Panc1 (cell line): ENCODE measurements at regions not wholly inside any gene's neighbourhood (a gene's known extent, or its start where the extent isn't known, plus 50 kb on each side); places are given as distances from the start of the nearest gene placed in this dataset.

Experiments
- ATAC-seq: fragments of 200-7000 bp; cut with Tn5 transposase; 2 replicates; pipeline ENCODE4 v1.9.1; 2020; ENCODE audit warnings: mild to moderate bottlenecking, moderate library complexity
- BruUV-seq: library from RNA; stranded (reverse); fragments of 400-500 nt; replicated peaks from 2 replicates; lab custom pipeline; 2021; lab: Mats Ljungman, UMichigan
- CTCF ChIA-PET: fragments of 300-600 bp; sonication (Branson Sonifier 250); formaldehyde crosslinking; loops from one replicate; lab custom pipeline; 2022; ENCODE audit warnings: antibody characterized with exemption; lab: Charles Lee
- POLR2A ChIA-PET: fragments of 300-600 bp; sonication (Branson Sonifier 250); formaldehyde crosslinking; loops from one replicate; lab custom pipeline; 2022; ENCODE audit warnings: antibody characterized with exemption; lab: Charles Lee
- DNase-seq: peaks from one replicate; pipeline ENCODE4 v3.0.0-alpha.2; 2010; ENCODE audit warnings: low read depth, low spot score
- H3K27ac ChIP-seq: 2 replicates; pipeline ENCODE4 v1.5.1; 2011; ENCODE audit warnings: mild to moderate bottlenecking, low read length, inconsistent platforms
- H3K27me3 ChIP-seq: fragments of 200-500 bp; sonication (Bioruptor generic); 2 replicates; pipeline ENCODE4 v1.6.0; 2014; ENCODE audit warnings: low read length, inconsistent platforms; ENCODE audit not compliant: control insufficient read depth, insufficient read depth
- H3K36me3 ChIP-seq: fragments of 200-500 bp; sonication (Bioruptor generic); 2 replicates; pipeline ENCODE4 v1.5.1; 2014; ENCODE audit warnings: inconsistent platforms, mild to moderate bottlenecking, low read length, moderate library complexity; ENCODE audit not compliant: control insufficient read depth, insufficient read depth
- H3K4me1 ChIP-seq: 2 replicates; pipeline ENCODE4 v1.5.1; 2011; ENCODE audit warnings: inconsistent platforms, mild to moderate bottlenecking, low read length, moderate library complexity; ENCODE audit not compliant: control insufficient read depth, insufficient read depth
- H3K4me3 ChIP-seq, 2 experiments: 2 replicates each; pipeline ENCODE4 v1.5.1; 2011 to 2012; ENCODE audit warnings: low read depth in 2 of 2, low read length in 2 of 2, mild to moderate bottlenecking in 2 of 2, inconsistent platforms in 1 of 2, moderate library complexity in 1 of 2
- H3K9me3 ChIP-seq: fragments of 200-500 bp; sonication (Bioruptor generic); 2 replicates; pipeline ENCODE4 v1.5.1; 2014; ENCODE audit warnings: low read depth, mild to moderate bottlenecking, inconsistent platforms, low read length, moderate library complexity; ENCODE audit not compliant: control insufficient read depth, insufficient read depth
- CTCF ChIP-seq: fragments of 450-650 bp; IDR thresholded peaks from 2 replicates; pipeline ENCODE4 v1.5.1; 2017; ENCODE audit warnings: mild to moderate bottlenecking
- POLR2AphosphoS5 ChIP-seq: IDR thresholded peaks from 2 replicates; pipeline ENCODE4 v1.6.1; 2012; ENCODE audit warnings: mild to moderate bottlenecking, low read depth, low read length, moderate library complexity
- REST ChIP-seq, 2 experiments: IDR thresholded peaks; 2 replicates each; pipeline ENCODE4 v1.6.1; 2011 to 2012; ENCODE audit warnings: low read depth in 2 of 2, control low read depth in 1 of 2, low read length in 1 of 2, mild to moderate bottlenecking in 1 of 2, moderate library complexity in 1 of 2; ENCODE audit not compliant: insufficient read depth in 1 of 2
- SIN3A ChIP-seq: IDR thresholded peaks from 2 replicates; pipeline ENCODE4 v1.6.1; 2012; ENCODE audit warnings: low read depth, mild to moderate bottlenecking, low read length, moderate library complexity, borderline replicate concordance; ENCODE audit not compliant: insufficient read depth
- TCF7L2 ChIP-seq: IDR thresholded peaks from 2 replicates; pipeline ENCODE4 v1.6.1; 2011; ENCODE audit warnings: mild to moderate bottlenecking, low read depth, low read length, inconsistent platforms
- in situ Hi-C: cut with HindIII; loops from 2 replicates; pipeline ENCODE4 v1.10.0; 2016; ENCODE audit warnings: low sequenced_read_pairs, low pct_unique_long_range_greater_than_20kb
- intact Hi-C: fragments of 100-400 bp; cut with micrococcal nuclease; formaldehyde crosslinking; loops from one replicate; pipeline ENCODE4 v1.10.0; 2022; ENCODE audit not compliant: unreplicated experiment

GRCh38 chr6:1200409-1201101 is 111.3 kb upstream of the FOXQ1 start:
- Histone ChIP-seq H3K4me1 (no peaks in the 10 kb centered on the region), H3K4me3 (no peak overlapping the region), H3K27ac (no peak overlapping the region), H3K36me3 (no peaks in the 10 kb centered on the region), H3K27me3 (no peaks in the 10 kb centered on the region), H3K9me3 (peaks cover 3% of the 10 kb centered on the region)
- ATAC-seq (no peak), DNase-seq (no peak)
- POLR2A ChIA-PET = no interaction called here
- CTCF ChIA-PET = no interaction called here
- intact Hi-C loops (no loop called here), in situ Hi-C loops (no loop called here)
- TF ChIP-seq CTCF (no peak), TCF7L2 (no peak), SIN3A (no peak), REST (IDR thresholded peaks at IDR 0.05; ENCODE audit: insufficient read depth in 1 of 2, low read depth in 2 of 2, low read length in 1 of 2) (no peak), POLR2AphosphoS5 (no peak)
- BruUV-seq = no TSS peak

- intact Hi-C loops = no loop called here
- in situ Hi-C loops = no loop called here
- Histone ChIP-seq H3K9me3 (peaks cover 8% of the 10 kb centered on the region), H3K27me3 (no peaks in the 10 kb centered on the region), H3K27ac (no peak overlapping the region), H3K4me1 (no peaks in the 10 kb centered on the region), H3K4me3 (no peak overlapping the region), H3K36me3 (no peaks in the 10 kb centered on the region)
- ChIA-PET CTCF (no interaction called here), POLR2A (no interaction called here)
- TF ChIP-seq CTCF = no peak
- no peak for TF ChIP-seq POLR2AphosphoS5
- TF ChIP-seq SIN3A = no peak
- TF ChIP-seq REST (IDR thresholded peaks at IDR 0.05; ENCODE audit: insufficient read depth in 1 of 2, low read depth in 2 of 2, low read length in 1 of 2) = no peak
- TF ChIP-seq TCF7L2 = no peak
- ATAC-seq (no peak), DNase-seq (no peak)
- BruUV-seq = no TSS peak
These were observed 111.9 kb upstream of the FOXQ1 start for GRCh38 chr6:1200081-1200408.
